HG02623 (cell line): ENCODE measurements at regions not wholly inside any gene's neighbourhood (a gene's known extent, or its start where the extent isn't known, plus 50 kb on each side); places are given as distances from the start of the nearest gene placed in this dataset.

Experiments used
- ATAC-seq: cut with Tn5 transposase; IDR thresholded peaks from one replicate; pipeline ENCODE4 v1.9.1; 2021; ENCODE audit warnings: moderate library complexity; ENCODE audit not compliant: unreplicated experiment

DNA sequence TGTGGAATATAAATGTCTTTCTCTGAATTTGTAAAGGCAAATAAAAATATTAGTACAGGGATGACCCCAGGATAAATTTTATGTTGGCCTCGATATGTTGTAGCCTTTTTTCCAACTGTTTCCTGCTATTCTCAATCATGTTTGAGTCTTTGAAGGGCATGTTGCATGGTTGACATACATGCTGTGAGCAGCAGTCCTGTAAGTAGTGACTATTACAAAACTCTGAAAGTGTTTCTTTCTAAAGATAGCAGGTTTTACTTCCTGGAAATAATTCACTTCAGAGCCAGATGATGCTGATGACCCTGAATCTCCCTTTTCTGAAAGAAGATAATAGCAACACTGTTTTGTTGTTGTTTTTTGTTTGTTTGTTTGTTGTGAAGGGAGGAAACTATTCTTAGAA, 393.0 kb upstream of the GNPDA2 start:
- ATAC-seq, result no peak

- no peak for ATAC-seq
Observed at GRCh38 chr4:45102716-45103115, 376.4 kb upstream of the GNPDA2 start.

GRCh38 chr4:45100956-45101818, 374.8 kb upstream of the GNPDA2 start:
- no peak for ATAC-seq

DNA sequence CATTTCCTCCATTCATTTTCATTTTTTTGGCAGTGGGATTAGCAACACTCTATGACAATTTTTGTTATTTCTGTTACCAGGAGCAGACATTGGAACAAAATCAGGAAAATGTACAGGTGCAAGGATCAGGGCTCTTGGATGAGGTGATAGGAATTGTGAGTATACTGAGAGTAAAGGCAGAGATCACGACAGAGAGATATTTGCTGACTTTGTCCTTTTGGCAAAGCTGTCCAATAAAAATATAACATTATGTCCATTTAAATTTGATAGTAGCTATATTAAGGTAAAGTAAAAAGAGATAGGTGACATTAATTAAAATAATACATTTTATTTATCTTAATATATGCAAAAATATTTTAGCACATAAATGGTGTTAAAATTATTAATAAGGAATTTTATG, 373.1 kb upstream of the GNPDA2 start:
- no peak for ATAC-seq

- ATAC-seq, result no peak
Observed at GRCh38 chr4:45094684-45095083, 368.3 kb upstream of the GNPDA2 start.

GRCh38 chr4:45082101-45082500, 355.7 kb upstream of the GNPDA2 start:
- no peak for ATAC-seq

- no peak for ATAC-seq
Observed at GRCh38 chr4:45079616-45080015, 353.3 kb upstream of the GNPDA2 start.

DNA sequence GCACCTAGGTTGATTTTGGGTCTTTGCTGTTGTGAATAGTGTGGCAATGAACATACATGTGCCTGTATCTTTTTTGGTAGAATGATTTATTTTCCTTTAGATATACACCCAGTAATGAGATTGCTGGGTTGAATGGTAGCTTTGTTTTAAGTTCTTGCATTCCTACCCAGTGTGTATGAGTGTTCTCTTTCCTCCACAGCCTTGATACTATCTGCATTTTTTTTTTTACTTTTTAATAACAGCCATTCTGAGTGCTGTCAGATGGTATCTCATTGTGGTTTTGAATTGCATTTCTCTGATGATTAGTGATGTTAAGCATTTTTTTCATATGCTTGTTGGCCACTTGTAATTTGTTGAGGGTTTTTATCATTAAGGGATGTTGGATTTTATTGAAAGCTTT, 351.8 kb upstream of the GNPDA2 start:
- no peak for ATAC-seq

DNA sequence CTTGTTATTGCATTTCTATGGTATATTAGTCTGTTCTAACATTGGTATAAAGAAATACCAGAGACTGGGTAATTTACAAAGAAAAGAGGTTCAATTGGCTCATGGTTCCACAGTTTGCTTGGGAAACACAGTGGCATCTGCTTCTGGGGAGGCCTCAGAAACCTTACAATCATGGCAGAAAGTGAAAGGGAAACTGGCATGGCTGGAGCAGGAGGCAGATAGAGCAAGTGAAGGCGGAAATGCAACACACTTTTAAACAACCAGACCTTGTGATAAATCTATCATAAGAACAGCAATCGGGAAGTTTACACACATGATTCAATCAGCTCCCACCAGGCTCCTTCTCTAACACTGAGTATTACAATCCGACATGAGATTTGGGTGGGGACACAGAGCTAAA, 346.6 kb upstream of the GNPDA2 start:
- no peak for ATAC-seq

GRCh38 chr4:45064741-45065140, 338.4 kb upstream of the GNPDA2 start:
- no peak for ATAC-seq

DNA sequence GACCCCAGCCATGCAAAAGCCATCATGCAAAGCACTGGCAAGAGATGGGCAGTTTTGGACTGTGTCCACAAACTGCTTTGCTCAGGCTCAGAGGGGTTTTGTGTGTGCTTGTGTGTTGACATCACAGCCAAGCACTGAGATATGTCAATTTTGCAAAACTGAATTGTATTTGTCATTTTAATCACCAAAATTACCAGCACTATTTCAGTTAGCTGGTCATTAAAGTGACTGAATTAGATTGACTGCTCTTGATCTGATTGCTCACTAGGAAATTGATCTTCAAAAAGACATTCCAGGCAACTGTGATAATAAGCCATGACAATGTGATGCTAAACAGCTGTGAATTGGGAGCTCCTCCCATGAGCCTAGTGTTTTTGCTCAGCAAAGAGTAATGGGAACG, 337.3 kb upstream of the GNPDA2 start:
- ATAC-seq, result no peak

DNA sequence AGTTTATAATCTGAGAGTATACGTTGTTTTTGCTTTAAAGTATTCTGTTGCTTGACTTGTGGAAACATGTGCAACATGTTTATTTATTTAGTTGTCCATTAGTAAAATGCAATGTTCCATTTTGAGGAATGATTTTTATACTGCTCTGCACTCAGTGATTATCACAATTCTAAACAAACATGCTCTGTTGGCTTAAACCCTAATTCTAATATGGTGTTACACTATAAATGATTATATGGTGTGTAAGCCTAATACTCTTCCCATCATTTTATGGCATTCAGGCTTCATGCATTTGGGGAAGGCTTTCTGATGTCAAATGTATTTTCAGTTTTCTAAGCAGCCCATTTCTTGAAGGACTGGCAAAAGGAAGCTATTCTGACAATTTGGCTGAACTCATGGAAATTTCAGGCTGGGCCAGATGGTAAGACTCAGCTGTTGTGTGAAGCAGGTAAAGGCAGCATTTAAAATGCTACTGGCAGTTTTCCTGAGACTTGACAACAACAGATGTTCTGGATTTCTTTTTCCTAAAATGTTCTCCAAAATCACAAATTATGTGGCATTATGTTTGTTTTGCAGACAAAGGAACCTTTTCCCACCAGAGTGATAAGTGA, 336.7 kb upstream of the GNPDA2 start:
- no peak for ATAC-seq

- no peak for ATAC-seq
Observed at GRCh38 chr4:45043911-45044310, 317.6 kb upstream of the GNPDA2 start.

DNA sequence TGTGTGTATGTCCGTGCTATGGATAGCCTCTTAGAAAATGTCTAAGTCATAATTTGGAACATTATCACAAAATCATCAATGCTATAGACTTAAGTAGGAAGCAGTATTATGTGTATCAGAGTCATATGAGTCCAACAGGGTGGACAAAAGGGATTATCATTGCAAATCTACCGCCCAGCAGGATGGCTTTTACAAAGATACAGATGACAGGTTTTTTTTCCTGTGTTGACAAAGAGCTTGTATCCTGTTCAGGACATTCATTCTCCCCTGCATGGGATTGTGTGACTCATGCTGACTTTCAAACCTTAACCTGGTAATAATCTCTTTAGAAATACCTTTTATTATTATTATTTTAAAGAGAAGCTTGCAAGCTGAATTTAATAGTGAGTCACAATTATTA, 310.3 kb upstream of the GNPDA2 start:
- ATAC-seq, result no peak

- ATAC-seq, result no peak
Observed at GRCh38 chr4:45033676-45034419, 307.5 kb upstream of the GNPDA2 start.

GRCh38 chr4:45030059-45030458, 303.7 kb upstream of the GNPDA2 start:
- no peak for ATAC-seq

- no peak for ATAC-seq
Observed at GRCh38 chr4:45007508-45007907, 281.2 kb upstream of the GNPDA2 start.

DNA sequence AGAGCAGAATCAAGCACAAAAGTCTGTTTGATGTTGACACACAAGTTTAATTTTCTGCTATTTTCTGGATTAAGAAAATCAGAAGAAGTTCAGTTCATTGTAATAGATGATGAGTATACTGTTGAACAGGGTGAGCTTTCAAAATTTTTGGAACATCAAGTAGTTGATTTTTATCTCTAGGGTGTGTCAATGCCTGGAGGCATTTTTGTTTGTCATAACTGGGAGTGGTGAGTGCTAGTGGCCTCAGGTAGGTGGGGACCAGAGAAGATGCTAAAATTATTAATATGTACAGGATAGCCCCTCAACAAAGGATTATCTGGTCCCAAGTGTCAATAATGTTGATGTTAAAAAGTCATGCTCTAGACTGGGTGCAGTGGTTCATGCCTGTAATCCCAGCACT, 279.7 kb upstream of the GNPDA2 start:
- ATAC-seq, result no peak

GRCh38 chr4:45004847-45005565, 278.6 kb upstream of the GNPDA2 start:
- no peak for ATAC-seq

GRCh38 chr4:45004326-45004725, 278.0 kb upstream of the GNPDA2 start:
- ATAC-seq, result no peak

DNA sequence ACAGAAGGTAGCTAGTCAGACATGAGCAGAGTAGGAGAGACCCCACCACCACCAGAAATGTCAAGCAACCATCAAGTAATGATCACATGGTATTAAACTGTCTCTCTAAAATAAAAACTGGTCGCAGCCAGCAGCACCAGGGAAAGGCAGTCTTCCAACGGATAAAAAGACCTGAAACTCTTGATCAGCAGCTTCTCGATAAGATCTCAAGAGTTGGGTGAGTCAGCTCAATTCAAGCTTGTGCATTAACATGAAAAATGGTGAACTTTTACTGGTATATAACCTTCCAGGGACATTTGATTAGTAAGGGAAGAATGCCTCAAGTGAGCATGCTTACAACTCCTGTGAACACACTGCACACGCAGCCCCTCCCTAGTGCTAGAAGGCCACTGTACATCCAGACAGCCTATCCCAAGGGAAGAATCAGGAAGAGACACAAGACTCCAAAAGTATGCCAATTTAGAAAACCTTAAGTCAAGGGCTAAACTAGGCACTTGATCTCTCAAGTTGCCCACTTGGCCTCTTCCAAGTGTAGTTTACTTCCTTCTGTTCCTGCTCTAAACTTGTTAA, 270.0 kb upstream of the GNPDA2 start:
- no peak for ATAC-seq
